NT2/D1 (cell line): ENCODE measurements at regions not wholly inside any gene's neighbourhood (a gene's known extent, or its start where the extent isn't known, plus 50 kb on each side); places are given as distances from the start of the nearest gene placed in this dataset.

ENCODE experiments used
- DNase-seq: peaks from one replicate; pipeline ENCODE4 v3.0.0-alpha.2; 2011; ENCODE audit warnings: low read depth, low spot score
- H3K27me3 ChIP-seq: 2 replicates; pipeline ENCODE4 v1.6.0; 2011; ENCODE audit warnings: mild to moderate bottlenecking; ENCODE audit not compliant: insufficient read length, insufficient read depth
- H3K36me3 ChIP-seq: 2 replicates; pipeline ENCODE4 v1.6.1; 2011; ENCODE audit warnings: mild to moderate bottlenecking, low read length, mixed read lengths; ENCODE audit not compliant: insufficient read depth, insufficient read length
- H3K4me1 ChIP-seq: 2 replicates; pipeline ENCODE4 v1.5.1; 2011; ENCODE audit not compliant: insufficient read depth, insufficient read length
- H3K4me3 ChIP-seq: 2 replicates; pipeline ENCODE4 v1.5.1; 2011; ENCODE audit warnings: low read depth; ENCODE audit not compliant: insufficient read length
- H3K9ac ChIP-seq: 2 replicates; pipeline ENCODE4 v1.6.0; 2011; ENCODE audit warnings: low read depth; ENCODE audit not compliant: insufficient read length
- H3K9me3 ChIP-seq: 2 replicates; pipeline ENCODE4 v1.5.1; 2011; ENCODE audit warnings: mild to moderate bottlenecking, low read length; ENCODE audit not compliant: insufficient read depth
- SUZ12 ChIP-seq: IDR thresholded peaks from 2 replicates; pipeline ENCODE4 v1.6.1; 2011; ENCODE audit not compliant: insufficient read length, insufficient read depth; ENCODE audit errors: extremely low read depth
- YY1 ChIP-seq: IDR thresholded peaks from 2 replicates; pipeline ENCODE4 v1.6.1; 2011; ENCODE audit not compliant: insufficient read length, insufficient read depth
- ZNF274 ChIP-seq: IDR thresholded peaks from 2 replicates; pipeline ENCODE4 v1.6.1; 2011; ENCODE audit warnings: mild to moderate bottlenecking, low read depth, low read length

DNA sequence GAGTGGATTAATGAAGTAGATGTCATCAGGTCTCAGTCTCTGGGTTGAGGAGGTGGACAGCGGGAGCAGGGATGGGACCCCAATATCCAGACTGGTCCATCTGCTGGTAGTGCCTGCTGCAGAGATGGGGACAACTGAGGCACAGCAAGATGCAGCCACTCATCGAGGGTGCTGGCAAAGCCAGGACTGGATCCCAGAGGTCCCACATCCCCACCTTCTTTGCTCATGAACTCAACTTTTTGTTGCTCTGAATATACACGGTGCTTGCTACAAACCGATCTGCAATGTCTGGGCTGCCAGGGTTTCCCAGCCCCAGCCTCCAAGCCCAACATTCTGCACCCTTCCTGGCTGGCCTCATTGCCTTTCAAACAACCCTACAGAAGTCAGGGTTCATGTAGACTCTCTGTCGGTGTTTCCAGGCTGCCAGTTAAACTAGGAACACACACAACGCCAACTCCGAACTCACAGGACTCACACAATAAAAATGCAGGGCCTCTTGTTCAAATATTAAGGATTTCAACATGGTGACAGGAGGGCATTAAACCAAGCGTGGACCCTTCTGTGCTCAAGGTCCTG is 168.2 kb downstream of the MN1 start:
- H3K36me3 ChIP-seq = no peaks in the 10 kb centered on the region
- no peaks in the 10 kb centered on the region for H3K9me3 ChIP-seq
- no peak overlapping the region for H3K9ac ChIP-seq
- TF ChIP-seq ZNF274 (no peak), YY1 (no peak), SUZ12 (no peak)
- H3K4me1 ChIP-seq = peaks cover 13% of the 10 kb centered on the region
- DNase-seq = no peak
- H3K4me3 ChIP-seq = no peak overlapping the region
- peaks cover 8% of the 10 kb centered on the region for H3K27me3 ChIP-seq

DNA sequence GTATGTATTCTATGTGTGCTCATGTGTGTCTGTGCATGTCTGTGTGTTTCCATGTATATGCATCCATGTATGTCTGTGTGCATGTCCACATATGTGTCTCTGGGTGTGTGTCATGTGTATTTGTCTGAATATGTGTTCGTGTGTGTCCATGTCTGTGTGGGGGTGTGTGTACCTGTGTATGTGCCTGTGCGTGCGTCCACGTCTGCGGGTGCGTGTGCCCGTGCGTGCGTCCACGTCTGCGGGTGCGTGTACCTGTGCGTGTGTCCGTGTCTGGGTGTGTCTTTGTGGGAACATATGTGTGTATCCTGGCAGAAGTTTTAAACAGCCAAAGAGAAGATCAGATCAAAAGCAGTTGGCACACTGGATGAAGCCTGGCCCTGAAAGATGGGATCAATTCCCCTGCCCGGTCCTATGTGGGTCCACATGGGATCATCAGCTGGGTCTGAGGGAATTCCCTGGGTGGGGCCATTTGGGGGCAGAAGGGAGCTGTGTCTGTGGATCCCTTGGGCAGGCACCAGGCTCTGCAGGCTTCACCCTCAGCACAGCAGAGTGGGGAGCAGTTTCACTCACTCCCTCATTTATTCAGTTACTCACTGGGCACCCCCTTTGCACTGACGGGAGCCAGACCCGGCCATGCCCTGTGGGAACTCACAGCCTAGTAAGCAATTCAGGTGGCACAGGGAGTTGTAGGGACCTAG is 167.4 kb downstream of the MN1 start:
- Histone ChIP-seq H3K27me3 (peaks cover 8% of the 10 kb centered on the region), H3K4me3 (no peak overlapping the region), H3K36me3 (no peaks in the 10 kb centered on the region), H3K4me1 (peaks cover 21% of the 10 kb centered on the region), H3K9ac (no peak overlapping the region), H3K9me3 (no peaks in the 10 kb centered on the region)
- DNase-seq = no peak
- TF ChIP-seq ZNF274 (no peak), SUZ12 (no peak), YY1 (no peak)

DNA sequence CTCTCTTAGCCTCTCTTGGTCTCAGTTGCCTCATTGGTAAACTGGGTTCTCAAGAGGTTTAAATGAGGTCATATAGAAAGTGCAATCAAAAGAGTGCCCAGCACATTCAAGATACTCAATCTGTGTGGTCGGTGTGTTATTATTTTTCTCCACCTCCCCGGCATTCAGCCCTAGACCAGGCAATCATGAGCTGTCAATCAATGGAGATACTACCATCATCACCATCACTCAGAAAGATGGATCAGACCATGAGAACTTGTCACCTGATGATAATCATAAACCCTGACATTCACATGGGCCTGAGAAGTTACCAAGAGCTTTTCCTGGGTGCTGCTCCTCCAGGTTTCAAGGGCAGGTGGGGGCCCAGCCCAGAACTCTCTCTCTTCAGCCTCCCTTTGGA is 166.1 kb downstream of the MN1 start:
- peaks cover 18% of the 10 kb centered on the region for H3K4me1 ChIP-seq
- no peak for TF ChIP-seq ZNF274
- no peak for TF ChIP-seq SUZ12
- TF ChIP-seq YY1 = no peak
- peaks cover 8% of the 10 kb centered on the region for H3K27me3 ChIP-seq
- no peak overlapping the region for H3K4me3 ChIP-seq
- no peak for DNase-seq
- H3K9ac ChIP-seq = no peak overlapping the region
- H3K9me3 ChIP-seq = no peaks in the 10 kb centered on the region
- H3K36me3 ChIP-seq = no peaks in the 10 kb centered on the region

DNA sequence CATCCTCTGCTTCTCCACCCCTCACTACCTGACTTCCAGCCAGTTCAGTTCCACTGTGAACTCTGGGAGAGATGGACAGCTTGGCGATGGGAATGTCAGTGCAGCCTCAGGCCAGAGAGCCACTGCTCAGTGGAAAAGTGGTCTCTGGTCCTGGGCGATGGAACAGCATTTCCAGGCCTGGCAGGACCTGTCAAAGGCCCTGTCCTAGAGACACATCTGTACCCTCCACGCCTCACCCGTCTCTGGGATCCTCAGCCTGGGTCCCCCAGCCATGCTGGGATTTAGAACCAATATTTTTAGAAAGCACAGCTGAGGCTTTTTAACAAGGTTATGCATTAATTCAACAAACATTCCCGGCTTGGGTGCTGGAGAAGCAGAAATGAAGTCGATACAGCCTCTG is 165.7 kb downstream of the MN1 start:
- Histone ChIP-seq H3K9ac (no peak overlapping the region), H3K27me3 (peaks cover 9% of the 10 kb centered on the region), H3K9me3 (no peaks in the 10 kb centered on the region), H3K4me1 (peaks cover 18% of the 10 kb centered on the region), H3K36me3 (no peaks in the 10 kb centered on the region), H3K4me3 (no peak overlapping the region)
- DNase-seq = no peak
- TF ChIP-seq ZNF274 = no peak

DNA sequence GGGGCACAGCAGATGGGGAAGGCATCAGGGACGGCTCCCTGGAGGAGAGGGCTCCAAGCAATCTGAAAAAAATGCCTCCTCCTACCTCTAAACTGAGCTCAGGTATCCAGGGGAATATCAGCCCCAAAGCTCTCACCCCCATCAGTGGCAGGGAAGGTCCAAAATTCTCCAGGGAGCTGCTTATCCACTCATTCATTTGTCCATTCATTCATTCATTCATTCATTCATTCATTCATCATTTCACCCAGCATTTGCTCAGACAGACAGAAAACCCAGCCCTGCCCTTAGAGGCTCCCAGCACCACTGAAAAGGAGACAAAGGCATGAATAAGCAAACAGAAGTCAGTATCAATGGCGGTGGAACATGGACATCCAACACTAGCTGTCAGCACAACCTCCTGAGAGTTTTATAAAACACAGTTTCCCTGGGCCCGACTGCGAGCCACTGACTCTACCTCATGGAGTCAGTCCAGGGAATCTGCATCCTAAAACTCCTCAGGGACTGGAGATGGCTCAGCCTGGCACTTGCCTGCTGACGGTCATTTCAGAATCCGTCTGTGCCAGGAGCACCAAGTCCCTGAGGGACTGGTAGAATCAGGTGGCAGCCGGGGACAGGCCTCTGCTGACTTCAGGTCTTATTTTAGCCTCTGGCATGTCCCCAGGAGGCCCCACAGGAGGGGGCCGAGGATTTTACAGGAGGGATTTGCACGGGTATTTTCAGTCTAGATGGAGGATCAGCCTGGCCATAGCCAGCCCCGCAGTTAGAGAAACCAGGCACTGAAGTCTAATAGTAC is 164.6 kb downstream of the MN1 start:
- no peaks in the 10 kb centered on the region for H3K9me3 ChIP-seq
- peaks cover 18% of the 10 kb centered on the region for H3K4me1 ChIP-seq
- no peak for DNase-seq
- H3K9ac ChIP-seq = no peak overlapping the region
- H3K4me3 ChIP-seq = no peak overlapping the region
- TF ChIP-seq YY1 = no peak
- H3K27me3 ChIP-seq = peaks cover 15% of the 10 kb centered on the region
- no peaks in the 10 kb centered on the region for H3K36me3 ChIP-seq

DNA sequence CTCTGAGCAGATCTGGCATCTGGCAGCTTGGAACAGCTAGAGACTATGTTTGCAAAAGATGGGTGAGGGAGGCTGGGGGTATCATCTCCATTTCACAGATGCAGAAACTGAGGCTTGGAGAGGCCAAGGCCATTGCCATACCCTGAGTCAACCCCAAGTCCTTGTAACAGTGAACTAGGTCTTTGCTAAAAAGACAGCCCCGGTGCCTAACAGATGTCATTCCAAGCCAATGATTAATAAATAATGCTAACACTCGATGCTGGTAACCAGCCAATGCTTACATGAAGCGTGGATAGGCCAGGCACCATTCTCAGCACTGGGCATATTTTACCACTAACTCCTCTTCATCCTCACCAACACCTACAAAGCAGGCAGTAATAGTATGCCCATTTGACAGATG is 164.0 kb downstream of the MN1 start:
- no peak for DNase-seq
- no peaks in the 10 kb centered on the region for H3K36me3 ChIP-seq

DNA sequence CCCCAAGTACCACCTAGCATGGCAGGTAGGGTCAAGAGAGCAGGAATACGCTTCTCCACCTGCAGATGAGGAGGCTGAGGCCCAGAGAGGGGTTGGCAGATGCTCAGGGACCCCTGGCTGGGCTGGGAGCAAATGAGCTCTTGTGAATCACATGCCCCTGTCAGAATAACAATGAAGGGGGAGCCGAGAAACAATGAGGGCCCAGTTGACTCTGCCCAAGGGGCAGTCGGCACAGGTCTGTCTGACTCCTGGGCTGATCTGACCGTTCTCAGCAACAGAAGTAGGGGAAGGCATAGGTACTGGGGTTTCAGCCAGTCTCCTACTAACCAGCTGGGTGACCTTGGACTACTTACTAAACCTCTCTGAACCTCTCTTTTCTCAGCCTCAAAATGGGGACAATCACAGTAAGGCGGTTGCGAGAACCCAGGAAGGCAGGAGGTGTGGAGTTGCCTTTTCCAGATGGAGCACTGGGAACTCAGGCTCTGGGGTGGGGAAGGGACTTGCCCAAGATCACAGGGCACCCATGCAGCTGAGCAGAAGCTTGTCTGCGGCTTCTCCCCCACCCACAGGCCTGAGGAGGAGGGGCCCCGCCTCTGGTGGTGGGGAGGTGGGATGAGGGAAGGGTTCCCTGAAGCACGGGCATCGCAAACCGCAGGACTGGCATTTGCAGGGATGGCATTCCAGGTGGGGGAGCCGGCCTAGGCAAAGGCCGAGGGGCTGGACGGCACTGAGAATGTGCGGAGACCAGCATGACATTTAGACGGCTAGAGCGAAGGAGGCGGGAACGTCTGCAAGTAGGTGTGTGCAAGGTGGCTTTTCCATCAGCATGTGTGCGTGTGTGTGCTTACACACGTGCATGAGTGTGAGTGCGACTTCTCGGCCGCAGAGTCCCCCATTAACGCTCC is 163.0 kb downstream of the MN1 start:
- no peak for DNase-seq
- TF ChIP-seq ZNF274 (no peak), SUZ12 (no peak), YY1 (no peak)
- peaks cover 24% of the 10 kb centered on the region for H3K4me1 ChIP-seq

More for the DNA sequence above, 164.0 kb downstream of the MN1 start:
- Histone ChIP-seq H3K4me3 (no peak overlapping the region), H3K27me3 (peaks cover 17% of the 10 kb centered on the region), H3K9me3 (no peaks in the 10 kb centered on the region), H3K4me1 (peaks cover 21% of the 10 kb centered on the region), H3K9ac (no peak overlapping the region)
- no peak for TF ChIP-seq SUZ12
- no peak for TF ChIP-seq YY1
- no peak for TF ChIP-seq ZNF274

More for the DNA sequence above, 163.0 kb downstream of the MN1 start:
- H3K4me3 ChIP-seq = no peak overlapping the region
- H3K9ac ChIP-seq = no peak overlapping the region
- peaks cover 27% of the 10 kb centered on the region for H3K27me3 ChIP-seq
- H3K9me3 ChIP-seq = no peaks in the 10 kb centered on the region
- H3K36me3 ChIP-seq = no peaks in the 10 kb centered on the region
